MM.1S (cell line): ENCODE measurements at regions not wholly inside any gene's neighbourhood (a gene's known extent, or its start where the extent isn't known, plus 50 kb on each side); places are given as distances from the start of the nearest gene placed in this dataset.
A peak's percentile ranks its signal among the peaks of the same experiment; 100 is the strongest.

Experiments used
- DNase-seq: peaks from one replicate; pipeline ENCODE4 v3.0.0-alpha.2; 2015
- H2AFZ ChIP-seq: fragments of 300-600 bp; sonication (generic); 2 replicates; pipeline ENCODE4 v1.6.0; 2016; ENCODE audit warnings: antibody characterized with exemption, low read length
- H3F3A ChIP-seq: fragments of 300-600 bp; sonication (generic); 2 replicates; pipeline ENCODE4 v1.6.1; 2016; ENCODE audit warnings: mild to moderate bottlenecking, antibody characterized with exemption, low read length, moderate library complexity, mixed read lengths; ENCODE audit not compliant: insufficient read depth
- H3K27ac ChIP-seq: fragments of 300-600 bp; sonication (generic); 2 replicates; pipeline ENCODE4 v1.5.1; 2016; ENCODE audit warnings: mild to moderate bottlenecking, low read length
- H3K27me3 ChIP-seq: fragments of 300-600 bp; sonication (generic); replicated peaks from 2 replicates; pipeline ENCODE4 v1.6.0; 2016; ENCODE audit warnings: low read length; ENCODE audit not compliant: insufficient read depth
- H3K36me3 ChIP-seq: fragments of 300-600 bp; sonication (generic); replicated peaks from 2 replicates; pipeline ENCODE4 v1.6.1; 2016; ENCODE audit warnings: mild to moderate bottlenecking, low read length, mixed read lengths; ENCODE audit not compliant: insufficient read depth
- H3K4me1 ChIP-seq: fragments of 300-600 bp; sonication (generic); 2 replicates; pipeline ENCODE4 v1.6.1; 2016; ENCODE audit warnings: low read length, mixed read lengths
- H3K4me2 ChIP-seq: fragments of 300-600 bp; sonication (generic); 2 replicates; pipeline ENCODE4 v1.6.0; 2016; ENCODE audit warnings: low read depth, low read length
- H3K4me3 ChIP-seq: fragments of 300-600 bp; sonication (generic); 2 replicates; pipeline ENCODE4 v1.5.1; 2016; ENCODE audit warnings: low read length, mixed read lengths
- H3K79me2 ChIP-seq: fragments of 300-600 bp; sonication (generic); 2 replicates; pipeline ENCODE4 v1.6.1; 2016; ENCODE audit warnings: mixed run types, low read length, mixed read lengths
- H3K9ac ChIP-seq: fragments of 300-600 bp; sonication (generic); 2 replicates; pipeline ENCODE4 v1.6.1; 2016; ENCODE audit warnings: low read length, mixed read lengths
- H3K9me2 ChIP-seq: fragments of 300-600 bp; sonication (generic); replicated peaks from 2 replicates; pipeline ENCODE4 v1.6.1; 2016; ENCODE audit warnings: mild to moderate bottlenecking, low read length, mixed read lengths; ENCODE audit not compliant: insufficient read depth
- H3K9me3 ChIP-seq: fragments of 300-600 bp; sonication (generic); replicated peaks from 2 replicates; pipeline ENCODE4 v1.6.1; 2016; ENCODE audit warnings: mild to moderate bottlenecking, low read length, mixed read lengths; ENCODE audit not compliant: insufficient read depth
- H4K20me1 ChIP-seq: fragments of 300-600 bp; sonication (generic); 2 replicates; pipeline ENCODE4 v1.6.1; 2016; ENCODE audit warnings: mild to moderate bottlenecking, low read length, moderate library complexity, mixed read lengths; ENCODE audit not compliant: insufficient read depth
- CTCF ChIP-seq: fragments of 300-600 bp; sonication (generic); IDR thresholded peaks from 2 replicates; pipeline ENCODE4 v1.5.1; 2016; ENCODE audit warnings: antibody characterized with exemption, low read length, mixed read lengths
- EZH2 ChIP-seq: fragments of 300-600 bp; sonication (generic); optimal IDR thresholded peaks from 2 replicates; pipeline ENCODE3; 2017; ENCODE audit warnings: low read depth, mild to moderate bottlenecking, antibody characterized with exemption, low read length, mixed read lengths
- EZH2phosphoT487 ChIP-seq: fragments of 300-600 bp; sonication (generic); IDR thresholded peaks from 2 replicates; pipeline ENCODE4 v1.6.1; 2018; ENCODE audit warnings: antibody characterized with exemption, low read length

- H3F3A ChIP-seq, result no peaks in the 10 kb centered on the region
- DNase-seq, result no peak
- no peak overlapping the region for H3K27ac ChIP-seq
- H4K20me1 ChIP-seq, result no peaks in the 10 kb centered on the region
- no peak overlapping the region for H3K4me3 ChIP-seq
- H3K36me3 ChIP-seq, result no peaks in the 10 kb centered on the region
- H3K4me1 ChIP-seq, result peaks cover 9% of the 10 kb centered on the region; the same call in 1 of the 2 replicates
- H2AFZ ChIP-seq, result no peak overlapping the region
- no peaks in the 10 kb centered on the region for H3K27me3 ChIP-seq
- no peaks in the 10 kb centered on the region for H3K9me3 ChIP-seq
- no peak for TF ChIP-seq EZH2phosphoT487
- no peak for TF ChIP-seq CTCF
- TF ChIP-seq EZH2, result no peak
- no peaks in the 10 kb centered on the region for H3K79me2 ChIP-seq
- no peak overlapping the region for H3K4me2 ChIP-seq
- no peak overlapping the region for H3K9ac ChIP-seq
- H3K9me2 ChIP-seq, result no peaks in the 10 kb centered on the region
These were observed 701.5 kb upstream of the MEF2C start for GRCh38 chr5:89584339-89584956.

- Histone ChIP-seq H3K9ac (no peak overlapping the region), H3K9me3 (no peaks in the 10 kb centered on the region), H3K4me3 (no peak overlapping the region), H2AFZ (no peak overlapping the region), H3K9me2 (no peaks in the 10 kb centered on the region), H3K4me2 (no peak overlapping the region), H3K4me1 (peaks cover 9% of the 10 kb centered on the region; the same call in 1 of the 2 replicates), H3F3A (no peaks in the 10 kb centered on the region), H3K36me3 (no peaks in the 10 kb centered on the region), H4K20me1 (no peaks in the 10 kb centered on the region), H3K79me2 (no peaks in the 10 kb centered on the region), H3K27me3 (no peaks in the 10 kb centered on the region), H3K27ac (no peak overlapping the region)
- no peak for DNase-seq
- TF ChIP-seq EZH2phosphoT487, result no peak
- no peak for TF ChIP-seq CTCF
- TF ChIP-seq EZH2, result no peak
These were observed 700.5 kb upstream of the MEF2C start for GRCh38 chr5:89583534-89583933.

GRCh38 chr5:89582768-89583339, 699.9 kb upstream of the MEF2C start:
- no peak overlapping the region for H2AFZ ChIP-seq

More at GRCh38 chr5:89582768-89583339, 699.9 kb upstream of the MEF2C start:
- Histone ChIP-seq H3K9me2 (no peaks in the 10 kb centered on the region), H3K4me3 (no peak overlapping the region), H3F3A (no peaks in the 10 kb centered on the region), H3K4me2 (no peak overlapping the region), H3K27me3 (no peaks in the 10 kb centered on the region), H3K9ac (no peak overlapping the region), H3K27ac (no peak overlapping the region), H3K4me1 (peaks cover 9% of the 10 kb centered on the region; the same call in 1 of the 2 replicates), H3K36me3 (no peaks in the 10 kb centered on the region), H3K9me3 (no peaks in the 10 kb centered on the region), H4K20me1 (no peaks in the 10 kb centered on the region), H3K79me2 (no peaks in the 10 kb centered on the region)
- TF ChIP-seq EZH2 (no peak), CTCF (no peak), EZH2phosphoT487 (no peak)
- DNase-seq, result peak; percentile 51
